ENCODE measurements at regions not wholly inside any gene's neighbourhood (a gene's known extent, or its start where the extent isn't known, plus 50 kb on each side); places are given as distances from the start of the nearest gene placed in this dataset.
A peak's percentile ranks its signal among the peaks of the same experiment; 100 is the strongest.

GRCh38 chr12:64992116-64992515 lies 129.0 kb downstream of the WIF1 start:
- TF ChIP-seq, protein P1, sequence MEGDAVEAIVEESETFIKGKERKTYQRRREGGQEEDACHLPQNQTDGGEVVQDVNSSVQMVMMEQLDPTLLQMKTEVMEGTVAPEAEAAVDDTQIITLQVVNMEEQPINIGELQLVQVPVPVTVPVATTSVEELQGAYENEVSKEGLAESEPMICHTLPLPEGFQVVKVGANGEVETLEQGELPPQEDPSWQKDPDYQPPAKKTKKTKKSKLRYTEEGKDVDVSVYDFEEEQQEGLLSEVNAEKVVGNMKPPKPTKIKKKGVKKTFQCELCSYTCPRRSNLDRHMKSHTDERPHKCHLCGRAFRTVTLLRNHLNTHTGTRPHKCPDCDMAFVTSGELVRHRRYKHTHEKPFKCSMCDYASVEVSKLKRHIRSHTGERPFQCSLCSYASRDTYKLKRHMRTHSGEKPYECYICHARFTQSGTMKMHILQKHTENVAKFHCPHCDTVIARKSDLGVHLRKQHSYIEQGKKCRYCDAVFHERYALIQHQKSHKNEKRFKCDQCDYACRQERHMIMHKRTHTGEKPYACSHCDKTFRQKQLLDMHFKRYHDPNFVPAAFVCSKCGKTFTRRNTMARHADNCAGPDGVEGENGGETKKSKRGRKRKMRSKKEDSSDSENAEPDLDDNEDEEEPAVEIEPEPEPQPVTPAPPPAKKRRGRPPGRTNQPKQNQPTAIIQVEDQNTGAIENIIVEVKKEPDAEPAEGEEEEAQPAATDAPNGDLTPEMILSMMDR (IDR thresholded peaks at IDR 0.05) = no peak
- Histone ChIP-seq H3K36me3 (no peaks in the 10 kb centered on the region), H3K9me3 (no peaks in the 10 kb centered on the region), H3K27me3 (ENCODE audit: low read depth) (no peaks in the 10 kb centered on the region), H3K4me3 (no peak overlapping the region), H3K4me1 (no peaks in the 10 kb centered on the region), H3K27ac (no peak overlapping the region)
- intact Hi-C loops (cut with DNase I) = no loop called here
- no peak for DNase-seq
- ATAC-seq = no peak

- Histone ChIP-seq H3K27me3 (ENCODE audit: low read depth) (no peaks in the 10 kb centered on the region), H3K27ac (no peak overlapping the region), H3K36me3 (no peaks in the 10 kb centered on the region), H3K4me3 (no peak overlapping the region), H3K9me3 (no peaks in the 10 kb centered on the region), H3K4me1 (no peaks in the 10 kb centered on the region)
- intact Hi-C loops (cut with DNase I) = no loop called here
- DNase-seq (no peak), ATAC-seq (no peak)
- TF ChIP-seq, protein P1 (IDR thresholded peaks at IDR 0.05) = no peak
These were observed 128.5 kb downstream of the WIF1 start for GRCh38 chr12:64992641-64993040.

DNA sequence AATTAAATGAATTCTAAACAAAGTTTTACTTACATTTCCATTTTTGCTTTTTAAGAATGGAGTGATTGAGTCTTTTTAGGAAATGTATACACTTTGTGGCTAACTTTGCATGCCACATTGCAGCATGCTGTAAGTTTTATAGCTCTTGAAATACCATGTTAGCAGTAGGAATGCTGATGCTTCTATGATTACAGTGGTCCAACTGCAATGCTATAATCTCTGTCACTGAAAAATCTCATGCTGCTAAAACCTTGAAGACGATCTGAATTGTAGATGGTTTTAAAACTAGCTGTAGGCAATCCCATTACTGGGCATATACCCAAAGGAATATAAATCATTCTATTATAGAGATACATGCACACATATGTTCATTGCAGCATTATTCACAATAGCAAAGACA lies 127.6 kb downstream of the WIF1 start:
- Histone ChIP-seq H3K9me3 (no peaks in the 10 kb centered on the region), H3K4me3 (no peak overlapping the region), H3K27ac (no peak overlapping the region), H3K4me1 (peaks cover 2% of the 10 kb centered on the region), H3K27me3 (ENCODE audit: low read depth) (no peaks in the 10 kb centered on the region), H3K36me3 (no peaks in the 10 kb centered on the region)
- TF ChIP-seq, protein P1 (IDR thresholded peaks at IDR 0.05) = no peak
- ATAC-seq (no peak), DNase-seq (no peak)
- intact Hi-C loops (cut with DNase I) = no loop called here

- intact Hi-C loops (cut with DNase I) = no loop called here
- Histone ChIP-seq H3K36me3 (no peaks in the 10 kb centered on the region), H3K4me3 (no peak overlapping the region), H3K4me1 (peaks cover 15% of the 10 kb centered on the region), H3K9me3 (no peaks in the 10 kb centered on the region), H3K27ac (no peak overlapping the region), H3K27me3 (ENCODE audit: low read depth) (no peaks in the 10 kb centered on the region)
- DNase-seq (no peak), ATAC-seq (no peak)
- TF ChIP-seq, protein P1 (IDR thresholded peaks at IDR 0.05) = no peak
These were observed 125.3 kb downstream of the WIF1 start for GRCh38 chr12:64995816-64996215.

DNA sequence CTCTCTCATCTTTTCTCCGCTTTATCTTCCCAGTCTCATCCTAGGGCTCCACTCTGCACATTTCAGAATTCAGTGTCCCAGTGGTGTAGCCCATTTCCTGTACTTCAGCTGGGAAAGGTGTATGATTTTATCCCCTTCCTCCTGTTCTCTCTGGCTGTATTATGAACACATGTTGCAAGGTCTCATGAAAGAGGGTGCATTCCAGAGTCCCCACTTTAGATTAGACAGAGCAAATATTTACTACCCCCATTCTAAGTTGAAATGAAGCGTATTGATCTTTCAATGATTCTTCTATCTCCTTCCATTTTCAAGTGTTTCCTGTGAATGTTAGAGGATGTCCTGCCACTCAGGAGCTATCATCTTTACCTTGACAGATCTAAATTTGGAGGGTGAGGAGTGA lies 123.2 kb downstream of the WIF1 start:
- Histone ChIP-seq H3K4me3 (no peak overlapping the region), H3K27ac (peak overlapping the region; percentile 62), H3K36me3 (no peaks in the 10 kb centered on the region), H3K4me1 (peaks cover 15% of the 10 kb centered on the region), H3K27me3 (ENCODE audit: low read depth) (no peaks in the 10 kb centered on the region), H3K9me3 (no peaks in the 10 kb centered on the region)
- DNase-seq (no peak), ATAC-seq (peak; percentile 78 to 83)
- intact Hi-C loops (cut with DNase I) = no loop called here
- TF ChIP-seq, protein P1 (IDR thresholded peaks at IDR 0.05) = no peak

All from lower lobe of right lung (tissue), 2 donors.